ENCODE measurements at regions not wholly inside any gene's neighbourhood (a gene's known extent, or its start where the extent isn't known, plus 50 kb on each side); places are given as distances from the start of the nearest gene placed in this dataset.

- H3K4me2 ChIP-seq (ENCODE audit: low read depth, low read length) = no peak overlapping the region
- H3K9me3 ChIP-seq (ENCODE audit: low read length) = no peaks in the 10 kb centered on the region
- in situ Hi-C loops (cut with HindIII; ENCODE audit: extremely low pct_ligation_motif_present, low pct_unique_long_range_greater_than_20kb) (no loop called here), intact Hi-C loops (cut with micrococcal nuclease; ENCODE audit: unreplicated experiment) (no loop called here)
- no peak for TF ChIP-seq ZKSCAN1 (IDR thresholded peaks at IDR 0.05; ENCODE audit: low read length)
- TF ChIP-seq GTF2F1 (IDR thresholded peaks at IDR 0.05; ENCODE audit: low read length) = no peak
- TF ChIP-seq ZNF230 (CRISPR knock-in tag; IDR thresholded peaks at IDR 0.05) = no peak
- TF ChIP-seq ZNF639 (CRISPR knock-in tag; conservative IDR thresholded peaks at IDR 0.05) = no peak
- TF ChIP-seq TOE1 (CRISPR knock-in tag; IDR thresholded peaks at IDR 0.05) = no peak
- TF ChIP-seq, protein P1, sequence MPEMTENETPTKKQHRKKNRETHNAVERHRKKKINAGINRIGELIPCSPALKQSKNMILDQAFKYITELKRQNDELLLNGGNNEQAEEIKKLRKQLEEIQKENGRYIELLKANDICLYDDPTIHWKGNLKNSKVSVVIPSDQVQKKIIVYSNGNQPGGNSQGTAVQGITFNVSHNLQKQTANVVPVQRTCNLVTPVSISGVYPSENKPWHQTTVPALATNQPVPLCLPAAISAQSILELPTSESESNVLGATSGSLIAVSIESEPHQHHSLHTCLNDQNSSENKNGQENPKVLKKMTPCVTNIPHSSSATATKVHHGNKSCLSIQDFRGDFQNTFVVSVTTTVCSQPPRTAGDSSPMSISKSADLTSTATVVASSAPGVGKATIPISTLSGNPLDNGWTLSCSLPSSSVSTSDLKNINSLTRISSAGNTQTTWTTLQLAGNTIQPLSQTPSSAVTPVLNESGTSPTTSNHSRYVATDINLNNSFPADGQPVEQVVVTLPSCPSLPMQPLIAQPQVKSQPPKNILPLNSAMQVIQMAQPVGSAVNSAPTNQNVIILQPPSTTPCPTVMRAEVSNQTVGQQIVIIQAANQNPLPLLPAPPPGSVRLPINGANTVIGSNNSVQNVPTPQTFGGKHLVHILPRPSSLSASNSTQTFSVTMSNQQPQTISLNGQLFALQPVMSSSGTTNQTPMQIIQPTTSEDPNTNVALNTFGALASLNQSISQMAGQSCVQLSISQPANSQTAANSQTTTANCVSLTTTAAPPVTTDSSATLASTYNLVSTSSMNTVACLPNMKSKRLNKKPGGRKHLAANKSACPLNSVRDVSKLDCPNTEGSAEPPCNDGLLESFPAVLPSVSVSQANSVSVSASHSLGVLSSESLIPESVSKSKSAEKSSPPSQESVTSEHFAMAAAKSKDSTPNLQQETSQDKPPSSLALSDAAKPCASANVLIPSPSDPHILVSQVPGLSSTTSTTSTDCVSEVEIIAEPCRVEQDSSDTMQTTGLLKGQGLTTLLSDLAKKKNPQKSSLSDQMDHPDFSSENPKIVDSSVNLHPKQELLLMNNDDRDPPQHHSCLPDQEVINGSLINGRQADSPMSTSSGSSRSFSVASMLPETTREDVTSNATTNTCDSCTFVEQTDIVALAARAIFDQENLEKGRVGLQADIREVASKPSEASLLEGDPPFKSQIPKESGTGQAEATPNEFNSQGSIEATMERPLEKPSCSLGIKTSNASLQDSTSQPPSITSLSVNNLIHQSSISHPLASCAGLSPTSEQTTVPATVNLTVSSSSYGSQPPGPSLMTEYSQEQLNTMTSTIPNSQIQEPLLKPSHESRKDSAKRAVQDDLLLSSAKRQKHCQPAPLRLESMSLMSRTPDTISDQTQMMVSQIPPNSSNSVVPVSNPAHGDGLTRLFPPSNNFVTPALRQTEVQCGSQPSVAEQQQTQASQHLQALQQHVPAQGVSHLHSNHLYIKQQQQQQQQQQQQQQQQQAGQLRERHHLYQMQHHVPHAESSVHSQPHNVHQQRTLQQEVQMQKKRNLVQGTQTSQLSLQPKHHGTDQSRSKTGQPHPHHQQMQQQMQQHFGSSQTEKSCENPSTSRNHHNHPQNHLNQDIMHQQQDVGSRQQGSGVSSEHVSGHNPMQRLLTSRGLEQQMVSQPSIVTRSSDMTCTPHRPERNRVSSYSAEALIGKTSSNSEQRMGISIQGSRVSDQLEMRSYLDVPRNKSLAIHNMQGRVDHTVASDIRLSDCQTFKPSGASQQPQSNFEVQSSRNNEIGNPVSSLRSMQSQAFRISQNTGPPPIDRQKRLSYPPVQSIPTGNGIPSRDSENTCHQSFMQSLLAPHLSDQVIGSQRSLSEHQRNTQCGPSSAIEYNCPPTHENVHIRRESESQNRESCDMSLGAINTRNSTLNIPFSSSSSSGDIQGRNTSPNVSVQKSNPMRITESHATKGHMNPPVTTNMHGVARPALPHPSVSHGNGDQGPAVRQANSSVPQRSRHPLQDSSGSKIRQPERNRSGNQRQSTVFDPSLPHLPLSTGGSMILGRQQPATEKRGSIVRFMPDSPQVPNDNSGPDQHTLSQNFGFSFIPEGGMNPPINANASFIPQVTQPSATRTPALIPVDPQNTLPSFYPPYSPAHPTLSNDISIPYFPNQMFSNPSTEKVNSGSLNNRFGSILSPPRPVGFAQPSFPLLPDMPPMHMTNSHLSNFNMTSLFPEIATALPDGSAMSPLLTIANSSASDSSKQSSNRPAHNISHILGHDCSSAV (CRISPR knock-in tag; IDR thresholded peaks at IDR 0.05; ENCODE audit: borderline replicate concordance) = no peak
- no peaks in the 10 kb centered on the region for H3K79me2 ChIP-seq (ENCODE audit: insufficient read depth, low read length)
- DNase-seq (ENCODE audit: low spot score) = no peak
- BruUV-seq (replicated peaks) = no TSS peak
- no peak overlapping the region for H2AFZ ChIP-seq (ENCODE audit: low read length)
- 1% methylated on average over 2 of the region's 2 CpGs for WGBS (ENCODE audit: low lambda C conversion rate)
- no peak overlapping the region for H3K9ac ChIP-seq (ENCODE audit: insufficient read depth, low read depth, low read length)
- no peaks in the 10 kb centered on the region for H3K36me3 ChIP-seq (replicated peaks in 1 of 2; ENCODE audit: control insufficient read depth in 1 of 2, insufficient read depth in 2 of 2, low read length in 2 of 2)
- FAIRE-seq = no peak
- POLR2A ChIA-PET = no interaction called here
- no peak overlapping the region for H3K27ac ChIP-seq (ENCODE audit: extremely low read length, insufficient read depth, low read length)
- H3K4me3 ChIP-seq (replicated peaks in 1 of 3; ENCODE audit: insufficient read depth in 1 of 3, low read depth in 2 of 3, low read length in 3 of 3) = no peak overlapping the region
- no peaks in the 10 kb centered on the region for H4K20me1 ChIP-seq (ENCODE audit: insufficient read depth, low read length)
- no peaks in the 10 kb centered on the region for H3K27me3 ChIP-seq (ENCODE audit: control insufficient read depth in 1 of 2, insufficient read depth in 2 of 2, low read length in 2 of 2)
- CTCF ChIA-PET (ENCODE audit: low intra/inter-chr PET ratio, low total read pairs) = no interaction called here
- no peaks in the 10 kb centered on the region for H3K4me1 ChIP-seq (ENCODE audit: insufficient read depth, low read length)
- ATAC-seq = no peak
These were observed 764.0 kb upstream of the SLITRK5 start for GRCh38 chr13:86907156-86907555.

Data from HepG2 (cell line).